Transverse colon (tissue), 4 donors: ENCODE measurements at regions not wholly inside any gene's neighbourhood (a gene's known extent, or its start where the extent isn't known, plus 50 kb on each side); places are given as distances from the start of the nearest gene placed in this dataset.
"Not testable (repeated sequence)": the region's sequence is repeated elsewhere in the genome, so short reads cannot be mapped to it uniquely, and the experiment has no call there.

Experiments
- DNase-seq: peaks from one replicate; pipeline ENCODE4 v3.0.0-alpha.2; 2019
- H3K27ac ChIP-seq, 4 donors: fragments of 200-600 bp; sonication (generic); 2 replicates each; pipeline ENCODE4 v1.5.1; 2016 to 2018; ENCODE audit warnings: inconsistent platforms in 4 of 4
- H3K27me3 ChIP-seq: fragments of 200-600 bp; sonication (generic); 2 replicates; pipeline ENCODE4 v1.5.1; 2017; ENCODE audit warnings: inconsistent platforms
- H3K36me3 ChIP-seq, 4 donors: fragments of 200-600 bp; sonication (generic); 2 replicates each; pipeline ENCODE4 v1.5.1; 2017 to 2019; ENCODE audit warnings: inconsistent platforms in 4 of 4
- H3K4me1 ChIP-seq, 4 donors: fragments of 200-600 bp; sonication (generic); 2 replicates each; pipeline ENCODE4 v1.5.1; 2017 to 2020; ENCODE audit warnings: inconsistent platforms in 4 of 4
- H3K4me3 ChIP-seq, 4 donors: fragments of 200-600 bp; sonication (generic); 1 replicate in 1 of 4; 2 replicates in 3 of 4; pipeline versions ENCODE4 v1.5.1 to v1.6.1; 2017 to 2019; ENCODE audit warnings: inconsistent platforms in 4 of 4
- H3K9me3 ChIP-seq, 2 donors: fragments of 200-600 bp; sonication (generic); 2 replicates each; pipeline ENCODE4 v1.5.1; 2017 to 2019; ENCODE audit warnings: inconsistent platforms in 2 of 2
- EP300 ChIP-seq: sonication (generic); formaldehyde crosslinking; IDR thresholded peaks from one replicate; pipeline ENCODE4 v1.6.1; 2017; ENCODE audit warnings: antibody characterized with exemption, low read depth
- POLR2A ChIP-seq: fragments of 450-650 bp; IDR thresholded peaks from one replicate; pipeline ENCODE4 v1.6.1; 2016; ENCODE audit warnings: antibody characterized with exemption, mild to moderate bottlenecking, moderate library complexity
- POLR2AphosphoS5 ChIP-seq, 3 donors: sonication (generic); formaldehyde crosslinking; IDR thresholded peaks; one replicate each; pipeline ENCODE4 v1.6.1; 2016; ENCODE audit warnings: antibody characterized with exemption in 3 of 3
- WGBS, 2 donors: methylation state at CpG; one replicate each; pipeline ENCODE4 v1.1.5; 2018; ENCODE audit warnings: low coverage in 1 of 2; 5-methylcytosine and 5-hydroxymethylcytosine counted together
- in situ Hi-C, 4 donors: fragments of 200-750 bp; cut with MboI; loops; one replicate each; pipeline versions ENCODE4 v1.15.0 to v1.15.1; 2017; ENCODE audit warnings: low sequenced_read_pairs in 3 of 4, low pct_ligation_motif_present in 1 of 4, low pct_unique_long_range_greater_than_20kb in 1 of 4
- intact Hi-C: fragments of 100-400 bp; cut with DNase I; formaldehyde crosslinking; loops from one replicate; pipeline ENCODE4 v1.15.1; 2023; ENCODE audit warnings: low total_unique reads
- TF ChIP-seq, protein P1 (sequence below), 5 experiments: fragments of 200-600 bp in 3 of 5; fragments of 450-650 bp in 2 of 5; sonication (generic) in 3 of 5; IDR thresholded peaks; 1 replicate in 2 of 5; 2 replicates in 3 of 5; pipeline ENCODE4 v1.5.1; 2016 to 2017; ENCODE audit warnings: antibody characterized with exemption in 5 of 5, inconsistent platforms in 3 of 5, mild to moderate bottlenecking in 2 of 5, moderate library complexity in 1 of 5

DNA sequence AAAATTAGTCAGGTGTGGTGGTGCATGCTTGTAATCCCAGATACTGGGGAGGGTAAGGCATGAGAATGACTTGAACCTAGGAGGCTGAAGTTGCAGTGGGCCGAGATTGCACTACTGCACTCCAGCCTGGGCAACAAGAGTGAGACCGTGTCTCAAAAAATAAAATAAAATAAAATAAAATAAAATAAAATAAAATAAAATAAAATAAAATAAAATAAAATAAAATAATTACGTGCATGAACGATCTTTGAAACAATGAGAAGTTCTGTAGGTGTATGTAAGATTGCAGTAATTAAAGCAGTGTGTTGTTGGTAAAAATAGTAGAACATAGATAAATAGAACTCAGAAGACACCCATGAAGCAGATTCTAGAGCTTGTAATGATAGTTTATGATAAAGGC is 348.5 kb downstream of the ANKRD30A start:
- in situ Hi-C loops = no loop called here
- Histone ChIP-seq H3K27me3 (no peaks in the 10 kb centered on the region), H3K36me3 (no peaks in the 10 kb centered on the region), H3K9me3 (no peaks in the 10 kb centered on the region), H3K4me1 (no peaks in the 10 kb centered on the region), H3K4me3 (no peak overlapping the region), H3K27ac (no peak overlapping the region)
- DNase-seq = no peak
- 86 to 94% methylated on average over 4 of the region's 4 CpGs for WGBS, 2 donors
- intact Hi-C loops = no loop called here
- TF ChIP-seq, protein P1, sequence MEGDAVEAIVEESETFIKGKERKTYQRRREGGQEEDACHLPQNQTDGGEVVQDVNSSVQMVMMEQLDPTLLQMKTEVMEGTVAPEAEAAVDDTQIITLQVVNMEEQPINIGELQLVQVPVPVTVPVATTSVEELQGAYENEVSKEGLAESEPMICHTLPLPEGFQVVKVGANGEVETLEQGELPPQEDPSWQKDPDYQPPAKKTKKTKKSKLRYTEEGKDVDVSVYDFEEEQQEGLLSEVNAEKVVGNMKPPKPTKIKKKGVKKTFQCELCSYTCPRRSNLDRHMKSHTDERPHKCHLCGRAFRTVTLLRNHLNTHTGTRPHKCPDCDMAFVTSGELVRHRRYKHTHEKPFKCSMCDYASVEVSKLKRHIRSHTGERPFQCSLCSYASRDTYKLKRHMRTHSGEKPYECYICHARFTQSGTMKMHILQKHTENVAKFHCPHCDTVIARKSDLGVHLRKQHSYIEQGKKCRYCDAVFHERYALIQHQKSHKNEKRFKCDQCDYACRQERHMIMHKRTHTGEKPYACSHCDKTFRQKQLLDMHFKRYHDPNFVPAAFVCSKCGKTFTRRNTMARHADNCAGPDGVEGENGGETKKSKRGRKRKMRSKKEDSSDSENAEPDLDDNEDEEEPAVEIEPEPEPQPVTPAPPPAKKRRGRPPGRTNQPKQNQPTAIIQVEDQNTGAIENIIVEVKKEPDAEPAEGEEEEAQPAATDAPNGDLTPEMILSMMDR (IDR thresholded peaks at IDR 0.05) = no peak
- TF ChIP-seq POLR2AphosphoS5 (IDR thresholded peaks at IDR 0.05) (no peak), POLR2A (no peak), EP300 (no peak)

DNA sequence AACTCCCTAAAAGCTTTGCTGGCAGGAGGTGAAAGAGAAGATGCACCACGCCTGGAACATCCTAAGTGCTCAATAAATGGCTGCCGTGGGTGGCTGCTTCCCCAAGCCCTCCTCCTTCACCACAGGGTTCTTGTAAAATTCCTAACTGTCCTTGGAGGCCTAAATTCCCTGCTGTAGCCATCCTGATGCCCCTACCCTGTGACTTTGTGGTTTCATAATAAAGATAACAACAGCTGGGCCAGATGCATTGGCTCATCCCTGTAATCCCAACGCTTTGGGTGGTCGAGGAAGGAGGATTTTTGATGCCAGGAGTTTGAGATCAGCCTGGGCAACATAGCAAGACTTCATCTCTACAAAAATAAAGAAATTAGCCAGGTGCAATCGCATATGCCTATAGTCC is 341.8 kb downstream of the ANKRD30A start:
- peaks cover 0 to 3% of the 10 kb centered on the region in 2 donors for H3K9me3 ChIP-seq
- H3K27ac ChIP-seq = no peak overlapping the region
- no peak for TF ChIP-seq POLR2A
- TF ChIP-seq POLR2AphosphoS5 (IDR thresholded peaks at IDR 0.05) = no peak
- no peaks in the 10 kb centered on the region for H3K4me1 ChIP-seq
- in situ Hi-C loops (no loop called here), intact Hi-C loops (no loop called here)
- 78 to 93% methylated on average over 3 to 5 of the region's 5 CpGs for WGBS, 2 donors
- H3K4me3 ChIP-seq = no peak overlapping the region
- no peaks in the 10 kb centered on the region for H3K27me3 ChIP-seq
- DNase-seq = no peak
- H3K36me3 ChIP-seq = no peaks in the 10 kb centered on the region

DNA sequence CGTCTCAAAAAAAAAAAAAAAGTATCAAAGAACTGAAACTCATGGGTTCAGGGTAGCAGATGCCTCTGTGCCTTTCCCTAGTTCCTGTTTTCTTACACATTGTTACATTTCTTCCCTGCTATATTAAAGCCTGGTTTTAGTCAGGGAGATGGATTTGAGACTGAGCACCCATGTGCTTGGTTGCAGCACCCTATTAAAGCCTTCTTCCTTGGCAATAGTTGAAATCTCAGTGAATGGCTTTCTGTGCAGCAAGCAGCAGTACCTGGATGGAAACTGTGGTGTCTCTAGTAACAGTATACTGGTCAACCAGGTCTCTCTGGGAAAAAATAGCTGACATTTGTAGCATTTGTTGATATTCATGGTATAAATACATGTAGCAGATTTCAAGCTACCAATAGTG is 331.1 kb downstream of the ANKRD30A start:
- intact Hi-C loops = no loop called here
- in situ Hi-C loops = no loop called here
- Histone ChIP-seq H3K27me3 (no peaks in the 10 kb centered on the region), H3K27ac (no peak overlapping the region), H3K36me3 (no peaks in the 10 kb centered on the region), H3K4me3 (no peak overlapping the region), H3K4me1 (no peaks in the 10 kb centered on the region), H3K9me3 (no peaks in the 10 kb centered on the region)
- TF ChIP-seq EP300 (no peak), POLR2AphosphoS5 (IDR thresholded peaks at IDR 0.05) (no peak), POLR2A (no peak)
- TF ChIP-seq, protein P1 (IDR thresholded peaks at IDR 0.05) = no peak
- WGBS, 2 donors = 89% methylated on average over 1 of the region's 1 CpG; no CpG with 5 or more reads in 1 of the 2 donors
- DNase-seq = no peak

DNA sequence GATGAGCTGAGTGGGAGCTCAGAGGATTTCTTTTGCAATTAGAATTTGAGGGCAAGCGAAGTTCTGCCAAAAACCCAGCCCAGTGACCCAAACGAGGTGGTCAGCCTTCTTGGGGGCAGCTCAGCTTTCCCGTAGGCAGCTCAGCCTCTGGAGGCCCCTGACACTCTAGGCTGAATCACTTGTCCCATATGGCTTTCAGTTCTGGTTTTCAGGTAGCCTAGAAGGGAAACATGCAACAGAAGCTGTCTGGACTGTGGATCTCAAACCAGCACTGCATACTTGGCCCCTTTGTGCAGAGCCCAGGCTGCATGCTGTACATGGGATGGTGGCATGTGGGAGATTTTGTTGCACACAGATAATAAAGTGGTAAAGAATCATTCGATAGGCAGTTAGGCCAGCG is 322.8 kb downstream of the ANKRD30A start:
- Histone ChIP-seq H3K27ac (no peak overlapping the region), H3K27me3 (no peaks in the 10 kb centered on the region), H3K36me3 (no peaks in the 10 kb centered on the region), H3K4me1 (no peaks in the 10 kb centered on the region), H3K4me3 (no peak overlapping the region), H3K9me3 (no peaks in the 10 kb centered on the region)
- TF ChIP-seq POLR2AphosphoS5 (IDR thresholded peaks at IDR 0.05) (no peak), EP300 (no peak), POLR2A (no peak)
- TF ChIP-seq, protein P1 (IDR thresholded peaks at IDR 0.05) = no peak
- intact Hi-C loops (no loop called here), in situ Hi-C loops (no loop called here)
- 69 to 82% methylated on average over 2 to 5 of the region's 5 CpGs for WGBS, 2 donors
- no peak for DNase-seq

DNA sequence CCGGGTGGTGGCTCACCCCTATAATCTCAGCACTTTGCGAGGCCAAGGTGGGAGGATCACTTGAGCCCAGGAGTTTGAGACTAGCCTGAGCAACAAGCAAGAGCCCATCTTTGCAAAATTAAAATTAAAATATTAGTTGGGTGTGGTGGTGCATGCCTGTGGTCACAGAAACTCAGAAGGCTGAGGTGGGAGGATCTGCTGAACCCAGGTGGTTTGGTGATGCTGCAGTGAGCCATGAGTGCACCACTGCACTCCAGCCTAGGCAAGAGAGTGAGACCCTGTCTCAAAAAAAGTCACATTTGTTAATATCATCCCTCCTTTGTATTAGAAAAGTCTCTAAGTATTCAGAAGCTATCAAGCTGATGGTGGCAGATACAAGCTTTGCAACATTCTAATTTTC is 317.5 kb downstream of the ANKRD30A start:
- no peak for DNase-seq
- Histone ChIP-seq H3K4me1 (no peaks in the 10 kb centered on the region), H3K36me3 (no peaks in the 10 kb centered on the region), H3K9me3 (no peaks in the 10 kb centered on the region), H3K27ac (no peak overlapping the region), H3K4me3 (no peak overlapping the region), H3K27me3 (no peaks in the 10 kb centered on the region)
- 65% methylated on average over 2 of the region's 2 CpGs; no CpG with 5 or more reads in 1 of the 2 donors for WGBS, 2 donors
- intact Hi-C loops (no loop called here), in situ Hi-C loops (no loop called here)
- TF ChIP-seq POLR2AphosphoS5 (IDR thresholded peaks at IDR 0.05) = no peak
- TF ChIP-seq, protein P1 (IDR thresholded peaks at IDR 0.05) = no peak
- TF ChIP-seq EP300 = no peak
- no peak for TF ChIP-seq POLR2A

DNA sequence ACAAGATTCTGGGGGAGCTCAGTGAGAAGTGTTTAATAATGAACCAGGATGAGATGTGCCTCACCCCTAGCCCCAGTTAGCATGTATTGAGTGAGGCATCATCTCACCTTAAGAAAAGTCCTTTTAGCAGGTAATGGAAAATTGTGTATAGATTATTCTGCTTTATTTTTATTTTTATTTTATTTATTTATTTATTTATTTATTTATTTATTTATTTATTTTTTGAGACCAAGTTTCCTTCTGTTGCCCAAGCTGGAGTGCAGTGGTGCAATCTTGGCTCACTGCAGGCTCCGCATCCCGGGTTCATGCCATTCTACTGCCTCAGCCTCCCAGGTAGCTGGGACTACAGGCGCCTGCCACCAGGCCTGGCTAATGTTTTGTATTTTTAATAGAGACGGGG is 315.8 kb downstream of the ANKRD30A start:
- H3K4me1 ChIP-seq, intact Hi-C loops, H3K9me3 ChIP-seq, H3K27me3 ChIP-seq, H3K36me3 ChIP-seq, H3K27ac ChIP-seq, in situ Hi-C loops, DNase-seq, H3K4me3 ChIP-seq: not testable (repeated sequence)
- 94 to 100% methylated on average over 2 to 4 of the region's 4 CpGs for WGBS, 2 donors
